ENCODE measurements at regions not wholly inside any gene's neighbourhood (a gene's known extent, or its start where the extent isn't known, plus 50 kb on each side); places are given as distances from the start of the nearest gene placed in this dataset.

DNA sequence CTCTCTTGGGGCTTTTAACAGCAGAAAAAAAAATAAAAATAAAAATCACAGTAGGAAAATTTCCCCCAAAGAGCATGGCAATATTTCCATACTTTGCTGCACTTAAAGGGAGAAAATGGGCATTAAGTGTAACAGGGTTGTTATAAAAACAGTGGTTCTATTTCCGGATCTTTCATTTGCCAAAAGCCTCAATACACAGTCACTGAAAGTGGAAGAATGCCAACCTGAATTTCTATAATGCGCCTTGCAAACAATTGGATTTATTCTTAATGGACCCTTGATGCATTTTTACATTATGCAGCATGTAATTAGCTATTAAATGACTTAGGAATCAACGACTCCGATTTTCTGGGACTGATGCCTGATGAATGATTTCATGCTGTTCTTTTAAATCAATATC lies 127.6 kb upstream of the NANOS1 start:
- TF ChIP-seq POLR2A (IDR thresholded peaks at IDR 0.05), result no peak
- TF ChIP-seq, protein P1, sequence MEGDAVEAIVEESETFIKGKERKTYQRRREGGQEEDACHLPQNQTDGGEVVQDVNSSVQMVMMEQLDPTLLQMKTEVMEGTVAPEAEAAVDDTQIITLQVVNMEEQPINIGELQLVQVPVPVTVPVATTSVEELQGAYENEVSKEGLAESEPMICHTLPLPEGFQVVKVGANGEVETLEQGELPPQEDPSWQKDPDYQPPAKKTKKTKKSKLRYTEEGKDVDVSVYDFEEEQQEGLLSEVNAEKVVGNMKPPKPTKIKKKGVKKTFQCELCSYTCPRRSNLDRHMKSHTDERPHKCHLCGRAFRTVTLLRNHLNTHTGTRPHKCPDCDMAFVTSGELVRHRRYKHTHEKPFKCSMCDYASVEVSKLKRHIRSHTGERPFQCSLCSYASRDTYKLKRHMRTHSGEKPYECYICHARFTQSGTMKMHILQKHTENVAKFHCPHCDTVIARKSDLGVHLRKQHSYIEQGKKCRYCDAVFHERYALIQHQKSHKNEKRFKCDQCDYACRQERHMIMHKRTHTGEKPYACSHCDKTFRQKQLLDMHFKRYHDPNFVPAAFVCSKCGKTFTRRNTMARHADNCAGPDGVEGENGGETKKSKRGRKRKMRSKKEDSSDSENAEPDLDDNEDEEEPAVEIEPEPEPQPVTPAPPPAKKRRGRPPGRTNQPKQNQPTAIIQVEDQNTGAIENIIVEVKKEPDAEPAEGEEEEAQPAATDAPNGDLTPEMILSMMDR (IDR thresholded peaks at IDR 0.05), result no peak

All from testis (tissue), 2 donors.